ENCODE measurements at regions not wholly inside any gene's neighbourhood (a gene's known extent, or its start where the extent isn't known, plus 50 kb on each side); places are given as distances from the start of the nearest gene placed in this dataset.
"Not testable (repeated sequence)": the region's sequence is repeated elsewhere in the genome, so short reads cannot be mapped to it uniquely, and the experiment has no call there.

DNA sequence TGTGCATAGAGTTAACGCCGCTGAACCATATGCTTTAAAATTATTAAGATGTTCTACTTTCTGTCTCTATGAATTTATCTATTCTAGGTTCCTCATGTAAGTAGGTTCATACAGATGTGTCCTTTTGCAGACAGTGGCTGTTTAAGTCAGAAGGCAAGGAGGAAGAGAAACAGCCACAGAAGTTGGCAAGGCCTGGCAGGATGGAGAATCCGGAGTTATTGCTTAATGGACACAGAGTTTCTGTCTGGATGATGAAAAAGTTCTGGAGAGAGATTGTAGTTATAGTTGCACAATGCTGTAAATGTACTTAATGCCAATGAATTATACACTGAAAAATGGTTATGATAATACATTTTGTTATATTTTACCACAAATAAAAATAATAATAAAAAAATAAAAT, 283.6 kb upstream of the CNR1 start:
- no peak for DNase-seq

DNA sequence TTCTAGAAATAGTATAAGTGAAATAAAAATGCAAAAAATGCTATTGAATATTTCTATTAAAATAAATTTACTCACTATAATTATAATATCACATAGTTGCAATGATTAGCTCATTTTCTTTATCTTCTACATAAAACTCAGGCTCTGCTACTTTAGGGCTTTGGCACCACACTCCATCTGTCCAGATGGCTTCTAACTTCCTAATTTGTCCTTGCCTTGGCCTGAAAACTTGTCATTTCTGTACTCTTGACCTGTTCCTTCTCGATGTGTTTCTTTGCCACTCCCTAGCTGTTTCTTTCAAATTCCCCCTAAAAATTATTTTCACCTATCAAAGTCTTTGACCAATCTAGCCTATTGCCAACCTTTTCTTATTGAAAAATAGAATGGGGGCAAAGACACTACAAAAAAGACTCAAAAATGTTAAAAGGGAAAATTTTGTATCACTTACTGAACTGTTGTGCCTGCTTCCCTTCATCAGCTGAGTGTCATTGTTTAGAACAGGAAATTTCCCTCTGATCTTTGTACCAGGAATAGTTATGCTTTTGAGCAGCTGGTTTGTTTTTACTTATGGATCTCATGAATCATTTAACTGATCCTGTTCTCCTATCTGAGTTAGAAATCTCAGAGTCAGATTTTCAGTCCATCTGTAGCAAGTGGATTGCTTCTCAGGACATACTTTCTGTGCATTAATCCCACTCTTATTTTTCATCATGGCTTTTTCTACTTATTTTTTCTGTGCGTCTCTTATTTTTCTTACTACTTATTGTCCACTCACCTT, 279.2 kb upstream of the CNR1 start:
- DNase-seq, result no peak

DNA sequence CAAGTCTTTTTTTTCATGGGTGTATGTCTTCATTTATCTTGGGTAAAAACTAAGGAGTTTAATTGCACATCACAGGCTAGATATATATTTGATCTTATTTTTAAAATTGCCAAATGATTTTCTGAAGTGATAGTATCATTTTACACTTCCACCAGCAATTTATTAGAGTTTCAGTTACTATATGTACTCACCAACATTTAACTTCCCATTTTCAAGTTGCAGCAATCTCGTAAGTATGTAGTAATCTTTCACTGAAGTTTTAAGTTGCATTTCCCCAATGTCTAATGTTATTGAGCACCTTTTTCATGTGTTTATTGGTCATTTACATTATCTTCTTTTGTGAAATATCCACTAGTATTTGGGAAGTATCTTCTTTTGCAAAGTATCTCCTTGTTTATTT, 277.4 kb upstream of the CNR1 start:
- DNase-seq, result no peak

DNA sequence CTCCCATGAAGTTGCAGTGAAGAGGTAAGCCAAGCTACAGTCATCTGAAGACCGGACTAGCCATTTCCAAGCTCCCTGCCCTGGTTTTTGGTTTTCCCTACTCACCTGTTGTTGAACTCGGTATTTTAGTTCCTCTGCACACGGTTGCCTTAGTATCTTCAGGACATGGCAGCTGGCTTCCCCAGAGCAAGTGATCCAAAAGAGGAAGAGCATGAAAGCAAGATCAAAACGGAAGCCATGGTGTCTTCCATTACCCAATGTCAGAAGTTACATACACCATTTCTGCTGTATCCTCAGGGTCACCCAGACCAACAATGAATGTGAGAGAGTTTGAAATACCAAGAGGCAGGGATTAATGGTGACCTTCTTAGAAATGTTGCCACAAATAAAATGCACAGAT, 276.6 kb upstream of the CNR1 start:
- DNase-seq, result no peak

GRCh38 chr6:88441346-88441745, 275.2 kb upstream of the CNR1 start:
- no peak for DNase-seq

DNA sequence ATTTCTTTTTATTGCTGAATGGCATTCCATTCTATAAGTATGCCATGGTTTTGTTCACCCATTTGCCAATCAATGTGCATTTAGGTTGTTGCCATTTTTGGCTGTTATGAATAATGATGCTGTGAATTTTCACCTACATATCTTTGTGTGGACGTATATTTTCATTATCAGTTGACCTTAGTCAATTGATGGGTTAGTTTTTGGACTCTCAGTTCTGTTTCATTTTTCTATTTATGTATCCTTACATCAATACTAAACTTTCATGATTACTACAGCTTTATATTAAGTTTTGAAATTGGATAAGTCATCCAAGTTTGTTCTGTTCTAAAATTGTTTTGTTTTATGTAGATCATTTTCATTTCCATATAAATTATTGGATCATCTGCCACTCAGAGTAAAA, 261.9 kb upstream of the CNR1 start:
- DNase-seq, result no peak

- no peak for DNase-seq
These were observed 259.9 kb upstream of the CNR1 start for GRCh38 chr6:88426005-88426404.

GRCh38 chr6:88422831-88423230, 256.7 kb upstream of the CNR1 start:
- DNase-seq, result no peak

DNA sequence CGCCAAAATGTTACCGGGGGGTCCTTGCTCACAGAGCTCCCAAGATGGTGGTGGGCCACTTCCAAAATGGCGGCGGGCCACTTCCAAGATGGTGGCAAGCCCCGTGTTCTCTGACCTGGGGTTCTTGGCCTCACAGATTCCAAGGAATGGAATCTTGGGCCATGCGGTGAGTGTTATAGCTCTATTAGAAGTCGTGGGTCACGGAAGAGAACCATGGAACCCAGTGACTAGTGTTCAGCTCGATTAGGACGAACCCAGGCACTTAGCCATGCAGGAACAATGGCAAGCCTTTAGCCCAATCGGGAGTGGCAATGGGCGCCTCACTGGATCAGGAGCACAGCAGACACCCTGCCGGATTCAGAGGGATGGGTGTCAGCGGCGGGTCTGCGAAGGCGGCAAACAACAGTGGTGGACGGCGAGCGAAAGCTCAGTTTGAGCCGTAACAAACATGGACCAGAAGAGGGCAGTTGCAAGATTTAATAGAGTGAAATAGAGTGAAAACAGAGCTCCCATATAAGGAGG, 254.9 kb upstream of the CNR1 start:
- not testable (repeated sequence) for DNase-seq

DNA sequence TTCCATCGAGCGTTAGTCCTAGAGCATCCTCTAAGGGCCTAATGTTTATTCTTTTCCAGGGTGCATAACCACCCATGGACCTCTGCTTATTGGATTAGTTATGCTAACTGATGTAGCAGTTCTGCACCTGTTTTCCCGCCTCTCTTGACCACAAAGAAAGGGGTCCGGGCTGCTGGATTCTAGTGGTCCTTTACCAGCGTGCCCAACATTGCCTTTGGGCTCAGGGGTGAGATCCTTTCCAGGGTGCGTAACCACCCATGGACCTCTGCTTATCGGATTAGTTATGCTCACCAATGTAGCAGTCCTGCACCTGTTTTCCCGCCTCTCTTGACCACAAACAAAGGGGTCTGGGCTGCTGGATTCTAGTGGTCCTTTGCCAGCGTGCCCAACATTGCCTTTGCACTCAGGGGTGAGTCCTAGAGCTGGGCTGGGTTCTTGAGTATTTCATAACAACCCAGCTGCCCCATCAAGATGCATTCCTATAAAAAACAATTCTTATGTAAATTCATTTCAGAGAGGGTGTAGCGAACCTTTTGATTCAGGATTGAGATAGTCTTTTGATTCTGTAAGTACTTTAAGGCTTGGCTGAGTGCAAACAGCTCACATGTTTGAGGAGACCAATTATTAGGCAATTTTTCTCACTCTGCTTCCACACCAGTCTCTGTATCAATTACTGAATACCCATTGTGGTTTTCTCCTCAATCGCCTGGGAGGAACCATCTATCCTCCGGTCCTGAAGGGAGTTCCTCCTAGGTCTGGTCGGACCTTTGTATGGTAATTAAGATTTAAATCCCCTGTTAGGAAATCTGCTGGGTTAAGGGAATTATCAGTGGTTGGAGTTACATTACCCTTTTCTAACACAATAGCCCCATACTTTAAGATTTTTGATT, 253.0 kb upstream of the CNR1 start:
- not testable (repeated sequence) for DNase-seq

DNA sequence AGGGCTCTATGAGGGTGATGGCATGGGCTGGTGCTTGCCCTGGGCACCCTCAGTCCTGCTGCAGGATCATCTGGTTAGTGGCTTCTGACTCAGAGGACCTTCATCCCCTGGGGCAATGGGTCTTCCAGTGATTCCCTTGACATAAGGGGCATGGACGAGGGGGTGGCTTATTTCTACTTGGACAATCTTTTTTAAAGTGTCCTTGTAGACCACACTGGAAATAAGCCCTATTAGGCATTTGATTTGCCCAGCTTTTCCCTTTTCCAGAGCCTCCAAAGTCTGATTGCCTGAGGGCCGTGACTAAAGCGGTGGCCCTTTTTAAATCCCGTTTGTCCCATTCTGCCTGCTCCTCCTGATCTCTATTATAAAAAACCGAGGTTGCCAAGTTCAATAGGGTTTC, 251.2 kb upstream of the CNR1 start:
- DNase-seq, result not testable (repeated sequence)

DNA sequence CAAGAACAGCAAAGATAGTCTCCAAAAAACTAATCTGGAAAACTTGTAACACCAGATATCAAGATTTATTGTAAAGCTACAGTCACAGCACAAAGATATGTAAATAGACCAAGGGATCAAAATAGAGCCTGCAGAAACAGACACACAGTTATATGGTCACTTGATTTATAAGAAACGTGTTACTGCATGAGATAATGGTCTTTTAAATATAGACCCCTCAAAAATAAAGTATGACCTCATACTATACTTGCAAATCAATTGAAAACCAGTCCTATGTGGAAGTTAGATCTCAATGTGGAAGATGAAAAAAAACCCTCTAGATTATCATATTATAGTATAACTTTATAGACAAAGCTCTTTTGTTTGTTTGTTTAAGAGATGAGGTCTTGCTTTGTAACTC, 247.3 kb upstream of the CNR1 start:
- no peak for DNase-seq

GRCh38 chr6:88408355-88408754, 242.2 kb upstream of the CNR1 start:
- not testable (repeated sequence) for DNase-seq

- not testable (repeated sequence) for DNase-seq
These were observed 240.5 kb upstream of the CNR1 start for GRCh38 chr6:88406674-88407073.

DNA sequence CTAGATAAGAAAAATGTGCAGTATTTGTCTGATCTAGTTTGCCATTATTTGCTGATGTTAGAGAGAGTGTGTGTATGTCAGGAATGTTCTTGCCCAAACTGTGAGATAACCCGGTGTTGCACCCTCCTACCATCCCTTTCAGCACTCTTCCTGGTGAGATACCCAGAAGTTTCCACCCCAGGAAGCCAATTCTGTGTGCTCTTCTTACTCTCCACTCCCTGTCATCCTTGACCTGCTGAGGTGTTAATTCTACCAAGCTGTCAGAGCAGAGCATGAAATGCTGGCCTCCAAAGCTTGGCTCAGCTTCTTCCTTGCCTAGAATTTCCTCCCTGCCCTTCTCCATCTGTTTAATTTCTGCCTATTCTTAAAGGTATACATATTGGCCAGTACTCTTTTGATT, 237.3 kb upstream of the CNR1 start:
- no peak for DNase-seq

DNA sequence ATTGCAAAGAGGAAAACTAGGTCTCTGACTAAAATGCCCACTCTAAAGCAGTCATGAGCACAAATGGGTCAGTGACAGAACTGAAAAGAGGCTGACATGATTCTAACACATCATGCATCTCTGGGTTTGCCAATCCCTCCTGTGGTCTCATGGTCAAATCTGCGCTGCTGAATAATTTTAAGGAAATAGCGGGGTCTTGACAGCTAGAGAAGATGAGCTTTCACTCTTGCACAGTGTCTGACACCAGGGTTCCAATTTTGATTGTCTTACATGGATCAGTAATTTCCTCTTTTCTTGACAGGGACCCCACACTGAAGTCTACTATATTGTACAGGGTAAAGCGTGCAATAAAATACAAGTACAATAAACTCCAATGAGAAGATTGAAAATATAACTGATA, 236.8 kb upstream of the CNR1 start:
- DNase-seq, result no peak

- not testable (repeated sequence) for DNase-seq
These were observed 224.9 kb upstream of the CNR1 start for GRCh38 chr6:88390998-88391397.

- no peak for DNase-seq
These were observed 222.4 kb upstream of the CNR1 start for GRCh38 chr6:88388589-88388988.

GRCh38 chr6:88386167-88386566, 220.0 kb upstream of the CNR1 start:
- DNase-seq, result no peak

DNA sequence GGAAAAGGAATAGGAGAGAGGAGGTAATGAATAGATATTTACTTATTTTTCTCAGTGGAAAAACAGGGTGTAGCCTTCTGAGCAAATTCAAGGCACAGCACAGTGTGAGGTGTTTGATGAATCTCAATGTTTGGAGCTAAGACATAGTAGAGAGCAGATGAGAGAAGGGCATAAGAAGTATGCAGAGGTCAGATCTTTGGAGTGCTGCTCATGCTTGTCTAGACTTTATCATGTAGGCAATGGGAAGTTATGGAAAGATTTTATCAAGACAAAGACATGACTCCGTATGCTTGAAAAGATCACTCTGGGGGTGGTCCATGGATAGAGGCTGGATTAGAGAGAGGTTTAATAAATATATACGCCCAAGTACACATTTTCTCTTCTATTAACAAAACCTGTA, 217.0 kb upstream of the CNR1 start:
- no peak for DNase-seq

DNA sequence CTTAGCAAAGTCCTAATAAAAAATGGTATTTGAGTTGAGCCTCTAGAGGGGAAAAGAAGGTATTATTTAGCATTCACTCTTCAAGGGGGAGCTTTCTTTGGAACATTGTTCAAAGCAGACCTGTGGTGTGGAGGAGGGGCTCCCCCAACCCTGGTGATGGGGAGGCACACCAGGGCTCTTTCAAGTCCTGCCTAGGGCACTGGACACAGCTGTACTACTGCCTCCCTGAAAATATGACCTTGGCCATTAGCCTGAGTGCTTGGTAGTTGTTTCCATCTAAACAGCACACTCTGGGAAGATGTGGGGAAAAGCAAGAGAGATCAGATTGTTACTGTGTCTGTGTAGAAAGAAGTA, 215.1 kb upstream of the CNR1 start:
- DNase-seq, result no peak

- no peak for DNase-seq
These were observed 214.6 kb upstream of the CNR1 start for GRCh38 chr6:88380618-88381288.

DNA sequence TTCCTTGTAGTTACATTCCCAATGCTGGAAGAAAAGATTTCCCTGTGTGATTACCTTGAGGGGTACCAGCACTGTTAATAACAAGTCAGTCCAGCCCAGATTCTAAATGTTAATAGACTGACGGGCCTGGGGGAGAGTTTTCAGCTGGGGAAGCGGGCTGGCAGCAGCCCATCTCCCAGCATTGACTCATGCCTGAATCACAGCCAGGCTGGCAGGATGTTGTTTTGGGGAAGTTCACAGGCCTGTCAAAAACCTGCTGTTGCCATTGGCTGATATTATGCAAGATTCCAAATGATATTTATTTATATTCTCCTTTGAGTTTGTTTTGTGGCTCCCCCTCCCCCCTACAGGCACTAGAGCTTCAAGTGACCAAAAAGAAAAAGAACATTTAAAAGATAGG, 213.9 kb upstream of the CNR1 start:
- DNase-seq, result no peak

DNA sequence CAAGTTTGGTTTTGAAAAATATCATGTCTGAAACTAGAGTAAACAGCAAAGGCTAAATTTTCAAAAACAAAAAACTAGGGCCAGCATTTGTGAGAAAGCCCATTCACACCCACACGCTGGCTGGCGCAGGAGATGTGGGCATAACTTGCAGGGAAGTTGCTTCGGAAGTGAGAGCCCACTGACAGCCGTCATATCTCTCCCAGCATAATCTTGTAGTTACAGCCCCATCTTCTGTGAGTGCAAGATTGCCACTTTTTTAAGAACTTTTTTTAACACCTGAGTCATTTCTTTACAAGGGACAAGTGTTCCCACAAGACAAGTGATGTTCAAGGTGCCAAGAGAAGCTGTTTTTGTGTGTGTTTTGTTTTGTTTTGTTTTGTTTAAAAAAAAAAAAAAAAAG, 212.5 kb upstream of the CNR1 start:
- no peak for DNase-seq
